Testis (tissue), 2 donors: ENCODE measurements at regions not wholly inside any gene's neighbourhood (a gene's known extent, or its start where the extent isn't known, plus 50 kb on each side); places are given as distances from the start of the nearest gene placed in this dataset.

ENCODE experiments used
- POLR2A ChIP-seq: fragments of 450-650 bp; IDR thresholded peaks from one replicate; pipeline ENCODE4 v1.6.1; 2017; ENCODE audit warnings: antibody characterized with exemption, mild to moderate bottlenecking, moderate library complexity
- TF ChIP-seq, protein P1 (sequence below), 3 experiments: fragments of 450-650 bp in 2 of 3; fragments of 200-600 bp in 1 of 3; sonication (generic) in 1 of 3; IDR thresholded peaks; one replicate each; pipeline ENCODE4 v1.5.1; 2016 to 2019; ENCODE audit warnings: antibody characterized with exemption in 3 of 3, mild to moderate bottlenecking in 2 of 3, moderate library complexity in 1 of 3

DNA sequence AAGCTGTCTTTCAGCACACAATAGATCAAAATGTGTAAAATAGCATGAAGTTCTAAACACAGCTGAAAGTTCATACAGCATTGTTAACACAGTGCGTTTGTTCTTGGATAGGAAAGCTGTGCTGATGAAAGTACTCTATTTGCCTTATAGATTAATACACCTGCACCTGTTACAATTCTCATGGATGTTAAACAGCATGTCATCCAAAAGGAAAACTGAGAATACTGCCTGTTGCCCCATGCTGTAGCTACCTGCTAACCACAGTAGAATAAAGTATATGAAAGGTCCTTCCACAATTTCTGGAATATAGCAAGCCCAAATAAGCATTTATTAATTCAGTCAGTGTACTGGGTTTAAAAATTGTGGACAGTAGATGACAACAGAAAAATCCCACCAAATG is 166.7 kb upstream of the DTNA start:
- TF ChIP-seq, protein P1, sequence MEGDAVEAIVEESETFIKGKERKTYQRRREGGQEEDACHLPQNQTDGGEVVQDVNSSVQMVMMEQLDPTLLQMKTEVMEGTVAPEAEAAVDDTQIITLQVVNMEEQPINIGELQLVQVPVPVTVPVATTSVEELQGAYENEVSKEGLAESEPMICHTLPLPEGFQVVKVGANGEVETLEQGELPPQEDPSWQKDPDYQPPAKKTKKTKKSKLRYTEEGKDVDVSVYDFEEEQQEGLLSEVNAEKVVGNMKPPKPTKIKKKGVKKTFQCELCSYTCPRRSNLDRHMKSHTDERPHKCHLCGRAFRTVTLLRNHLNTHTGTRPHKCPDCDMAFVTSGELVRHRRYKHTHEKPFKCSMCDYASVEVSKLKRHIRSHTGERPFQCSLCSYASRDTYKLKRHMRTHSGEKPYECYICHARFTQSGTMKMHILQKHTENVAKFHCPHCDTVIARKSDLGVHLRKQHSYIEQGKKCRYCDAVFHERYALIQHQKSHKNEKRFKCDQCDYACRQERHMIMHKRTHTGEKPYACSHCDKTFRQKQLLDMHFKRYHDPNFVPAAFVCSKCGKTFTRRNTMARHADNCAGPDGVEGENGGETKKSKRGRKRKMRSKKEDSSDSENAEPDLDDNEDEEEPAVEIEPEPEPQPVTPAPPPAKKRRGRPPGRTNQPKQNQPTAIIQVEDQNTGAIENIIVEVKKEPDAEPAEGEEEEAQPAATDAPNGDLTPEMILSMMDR (IDR thresholded peaks at IDR 0.05), result no peak
- no peak for TF ChIP-seq POLR2A
